ENCODE measurements at regions not wholly inside any gene's neighbourhood (a gene's known extent, or its start where the extent isn't known, plus 50 kb on each side); places are given as distances from the start of the nearest gene placed in this dataset.
"Not testable (repeated sequence)": the region's sequence is repeated elsewhere in the genome, so short reads cannot be mapped to it uniquely, and the experiment has no call there.

DNA sequence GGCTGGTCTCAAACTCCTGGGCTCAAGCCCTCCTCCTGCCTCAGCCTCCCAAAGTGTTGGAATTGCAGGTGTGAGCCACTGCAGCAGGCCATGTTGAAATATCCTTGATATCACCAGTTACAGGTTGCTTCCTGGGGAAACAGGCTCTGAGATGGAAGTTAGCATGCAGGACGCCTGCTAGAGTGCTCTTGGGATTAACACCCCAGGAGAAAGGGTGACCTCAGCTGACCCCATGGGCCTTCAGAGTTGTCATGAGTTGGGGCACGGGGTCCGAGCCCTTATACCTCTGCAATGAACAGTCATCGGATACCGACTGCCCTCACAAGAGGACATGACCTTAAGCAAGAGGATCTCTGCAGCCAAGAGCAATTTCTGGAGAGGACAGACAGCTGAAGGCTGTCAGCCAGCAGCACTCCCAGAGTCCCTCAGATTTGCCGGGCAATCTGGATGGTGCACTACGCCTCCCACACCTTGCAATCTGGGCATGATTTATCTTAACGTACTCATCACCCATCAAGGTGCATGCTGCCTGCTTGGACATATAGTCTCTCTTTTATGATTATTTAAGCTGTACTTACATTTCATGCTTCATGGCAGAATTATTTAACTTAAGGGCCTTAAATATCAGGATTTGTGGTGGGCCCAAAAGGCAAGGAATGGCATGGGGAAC, 134.6 kb downstream of the ADSS2 start:
- intact Hi-C loops (cut with micrococcal nuclease) = no loop called here

DNA sequence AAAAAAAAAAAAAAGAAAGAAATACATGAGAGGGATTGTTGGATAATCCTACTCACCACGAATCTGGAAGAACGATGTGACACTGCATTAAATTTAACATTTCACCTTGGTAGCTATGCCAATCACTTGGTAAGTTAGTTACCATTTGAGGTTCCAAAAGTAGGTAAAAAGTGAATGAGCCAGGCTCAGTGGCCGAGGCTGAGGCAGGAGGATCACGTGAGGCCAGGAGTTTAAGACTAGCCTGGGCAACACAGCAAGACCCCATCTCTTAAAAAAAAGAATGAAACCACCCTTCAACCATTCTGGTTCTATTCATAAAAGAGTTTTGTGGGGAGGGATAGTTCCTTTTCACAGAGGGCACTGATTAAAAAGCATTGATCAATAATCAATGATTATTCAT, 133.6 kb downstream of the ADSS2 start:
- intact Hi-C loops (cut with micrococcal nuclease) = loop anchor here (2.0 kb wide), 1 partner anchor 267 kb away; the partner anchor contains the start of gene ZBTB18

DNA sequence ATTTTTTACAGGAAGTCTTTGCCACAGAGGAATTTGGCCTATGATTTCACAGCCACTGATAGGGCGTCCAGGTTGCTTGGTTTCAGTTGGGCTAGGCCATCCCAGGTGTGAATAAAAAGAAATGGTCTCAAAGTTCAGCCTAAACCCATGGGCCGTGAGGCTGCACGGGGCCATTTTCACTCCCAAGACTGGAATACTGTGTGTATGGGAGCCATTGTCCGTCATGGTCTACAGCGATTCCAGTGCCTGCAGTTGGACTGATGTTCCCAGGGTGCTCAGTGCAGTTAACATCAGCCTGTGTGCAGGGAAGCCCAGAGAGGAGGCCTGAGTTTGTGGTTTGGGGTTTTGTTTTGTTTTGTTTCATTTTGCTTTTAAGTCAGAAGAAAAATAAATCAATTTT, 133.2 kb downstream of the ADSS2 start:
- intact Hi-C loops (cut with micrococcal nuclease) = loop anchor here (2.0 kb wide), 1 partner anchor 268 kb away; the partner anchor contains the start of gene ZBTB18

DNA sequence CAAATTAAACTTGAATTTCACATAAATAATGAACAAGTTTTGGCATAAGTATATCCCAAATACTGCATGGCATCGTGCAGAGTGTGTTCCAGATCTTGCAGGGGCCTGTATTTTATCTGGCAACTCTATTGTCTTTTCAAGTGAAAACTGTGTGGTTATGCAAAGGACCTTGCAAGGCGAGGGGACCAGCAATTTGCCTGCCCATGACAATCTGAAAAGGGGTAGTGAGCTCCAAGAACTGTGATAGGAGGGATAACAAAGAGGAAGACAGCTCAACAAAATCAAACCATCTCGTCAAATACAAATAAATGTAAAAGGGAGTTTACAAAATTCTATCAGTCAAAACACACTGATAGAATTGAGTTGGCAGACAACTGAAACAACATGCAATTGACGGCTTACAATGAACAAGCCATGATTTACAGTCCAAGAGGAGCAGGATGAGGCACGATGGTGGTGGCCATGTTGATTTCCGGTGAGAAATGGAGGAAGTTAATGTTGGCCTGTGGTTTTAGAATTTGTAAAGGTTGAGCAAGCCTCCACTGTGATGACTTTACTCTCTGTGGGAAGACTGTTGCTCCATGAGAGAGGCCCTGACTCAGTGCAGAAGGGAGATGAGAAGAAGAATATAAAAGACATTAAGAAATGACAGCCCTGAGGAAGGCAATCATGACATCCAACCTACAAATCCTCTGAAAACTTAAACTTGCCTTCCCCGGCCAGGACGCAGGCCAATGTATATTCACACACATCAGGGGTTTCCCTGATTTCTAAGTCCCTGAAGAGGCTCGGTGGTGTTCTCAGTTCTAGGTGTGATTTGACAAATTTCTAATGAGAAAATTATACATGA, 132.2 kb downstream of the ADSS2 start:
- intact Hi-C loops (cut with micrococcal nuclease) = loop anchor here (1.0 to 10.0 kb wide), 6 partner anchors 20 to 725 kb away; partner anchors contain the start of genes COX20, DESI2 and ZBTB18

DNA sequence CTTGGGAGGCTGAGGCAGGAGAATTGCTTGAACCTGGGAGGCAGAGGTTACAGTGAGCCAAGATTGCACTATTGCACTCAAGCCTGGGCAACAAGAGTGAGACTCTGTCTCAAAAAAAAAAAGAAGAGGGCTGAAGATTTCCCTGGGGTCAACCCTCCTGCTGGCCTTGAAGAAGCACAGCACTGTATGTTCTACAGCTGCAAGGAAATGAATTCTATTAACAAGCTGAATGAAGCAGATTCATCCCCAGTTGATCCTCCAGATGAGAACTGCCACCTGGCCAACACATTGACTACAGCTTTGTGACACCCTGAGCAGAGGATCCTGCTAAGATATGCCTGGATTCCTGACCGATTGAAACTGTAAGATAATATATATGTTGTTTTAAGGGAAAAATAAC, 129.5 kb downstream of the ADSS2 start:
- intact Hi-C loops (cut with micrococcal nuclease) = loop anchor here (2.0 to 10.0 kb wide), 4 partner anchors 17 to 727 kb away; partner anchors contain the start of genes COX20 and DESI2

DNA sequence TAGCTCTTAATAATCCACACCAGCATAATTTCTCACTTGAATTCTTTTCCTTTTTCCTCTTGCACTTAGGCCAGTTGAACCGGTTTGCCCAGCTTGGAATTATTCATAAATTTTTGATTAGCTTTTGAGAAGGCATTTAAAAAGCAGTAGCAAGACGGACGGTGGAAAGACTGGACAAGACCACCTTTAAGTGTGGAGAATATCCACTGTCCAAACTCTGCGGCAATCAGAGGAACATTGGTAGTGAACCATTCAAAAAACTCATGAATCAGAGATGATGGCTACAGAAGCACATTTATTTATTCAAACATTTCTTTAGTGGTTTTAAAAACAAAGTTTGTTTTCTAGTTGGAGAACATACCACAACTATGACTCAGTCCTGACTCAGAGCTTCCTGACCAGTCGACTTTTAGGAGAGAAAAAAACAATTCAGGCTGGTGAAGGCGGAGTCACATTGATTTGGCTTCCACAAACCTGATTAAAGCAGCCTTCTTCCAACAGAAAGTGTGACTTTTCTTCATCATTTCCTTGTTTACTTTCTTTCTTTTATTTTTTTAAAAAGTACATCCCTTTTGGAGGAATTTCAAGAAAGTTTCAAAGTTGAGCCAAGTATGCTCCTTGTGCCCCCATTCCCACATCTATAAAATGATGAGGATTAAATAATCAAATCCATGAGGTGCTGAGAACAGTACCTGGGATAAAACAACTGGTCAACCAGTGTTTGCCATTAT, 128.8 kb downstream of the ADSS2 start:
- intact Hi-C loops (cut with micrococcal nuclease) = loop anchor here (1.0 to 10.0 kb wide), 5 partner anchors 16 to 728 kb away; partner anchors contain the start of genes COX20 and DESI2

DNA sequence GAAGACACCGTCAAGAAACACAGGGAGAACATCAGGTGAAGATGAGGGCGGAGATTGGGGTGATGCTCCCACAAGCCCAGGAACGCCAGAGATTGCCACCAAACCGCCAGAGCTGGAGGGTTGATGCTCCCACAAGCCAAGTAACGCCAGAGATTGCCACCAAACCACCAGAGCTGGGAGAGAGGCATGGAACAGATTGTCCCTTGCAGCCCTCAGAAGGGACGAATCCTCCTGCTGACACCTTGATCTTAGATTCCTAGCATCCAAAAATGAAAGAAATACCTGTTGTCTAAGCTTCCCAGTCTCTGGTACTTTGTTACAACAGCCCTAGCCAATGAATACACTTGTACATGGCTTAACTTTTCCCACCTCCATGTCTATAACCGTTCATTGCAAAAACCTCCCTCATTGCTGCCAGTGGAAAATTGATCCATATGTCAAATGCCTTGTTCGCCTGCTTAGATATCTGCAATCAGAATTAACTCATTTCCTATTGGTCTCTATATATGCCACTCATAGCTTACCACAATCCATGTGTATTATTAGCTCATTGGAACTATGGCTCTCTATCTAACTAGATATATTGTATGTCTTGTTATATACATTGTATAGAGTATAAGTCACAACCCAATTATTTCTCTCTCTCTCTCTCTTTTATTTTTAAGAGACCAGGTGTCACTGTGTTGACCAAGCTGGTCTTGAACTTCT, 127.4 kb downstream of the ADSS2 start:
- intact Hi-C loops (cut with micrococcal nuclease) = loop anchor here (10.0 kb wide), 3 partner anchors 330 to 730 kb away; partner anchors contain the start of genes COX20 and DESI2

DNA sequence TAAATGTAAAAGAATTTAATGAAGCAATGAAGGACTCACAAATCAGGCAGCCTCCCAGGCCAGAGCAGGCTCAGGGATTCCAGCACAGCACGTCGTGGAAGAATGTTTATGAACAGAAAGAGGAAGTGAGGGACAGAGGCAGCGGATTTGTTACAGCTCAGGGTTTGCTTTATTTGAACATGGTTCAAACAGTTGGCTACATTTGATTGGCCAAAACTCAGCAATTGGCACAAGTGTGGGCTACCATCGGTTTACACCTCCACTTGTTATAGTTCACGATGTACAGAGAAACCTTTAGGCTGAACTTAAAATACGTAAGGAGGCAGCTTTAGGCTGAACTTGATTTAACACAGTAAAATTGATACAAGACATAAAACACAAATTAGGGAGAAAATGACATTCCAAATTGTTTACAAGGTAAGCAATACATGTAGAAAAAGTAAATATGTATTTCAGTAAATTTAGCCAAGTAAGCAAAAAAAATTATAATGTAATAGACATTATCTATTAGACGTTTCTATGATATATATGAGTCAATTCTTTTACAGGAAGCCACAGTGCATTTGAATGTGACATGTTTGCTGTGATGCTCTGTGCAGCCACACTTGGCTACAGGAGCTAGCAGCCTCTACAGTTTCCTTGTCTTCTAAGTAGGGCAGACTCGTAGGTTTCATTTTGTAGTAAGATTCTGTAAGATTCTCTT, 126.5 kb downstream of the ADSS2 start:
- intact Hi-C loops (cut with micrococcal nuclease) = loop anchor here (1.0 to 10.0 kb wide), 4 partner anchors 125 to 730 kb away; partner anchors contain the start of genes COX20 and DESI2

DNA sequence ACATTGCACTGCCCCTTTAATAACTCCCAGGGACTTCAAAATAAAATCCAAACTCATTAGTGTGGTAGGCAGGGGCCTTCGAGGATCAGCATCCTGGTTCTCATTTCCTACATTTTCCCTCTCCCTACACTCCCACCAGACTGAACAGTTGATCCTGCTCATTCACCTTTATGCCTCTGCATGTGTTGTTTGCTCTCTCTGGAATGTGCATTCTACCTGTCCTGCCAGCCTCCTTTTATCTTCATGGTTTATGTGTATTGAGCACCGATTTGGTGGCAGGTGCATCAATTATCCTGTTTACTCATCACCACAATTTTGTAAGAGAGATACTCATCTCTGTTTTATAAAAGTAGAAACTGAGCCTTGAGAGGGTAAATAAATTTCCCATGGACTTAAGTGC, 125.0 kb downstream of the ADSS2 start:
- intact Hi-C loops (cut with micrococcal nuclease) = loop anchor here (10.0 kb wide), 3 partner anchors 328 to 732 kb away; partner anchors contain the start of genes COX20 and DESI2

DNA sequence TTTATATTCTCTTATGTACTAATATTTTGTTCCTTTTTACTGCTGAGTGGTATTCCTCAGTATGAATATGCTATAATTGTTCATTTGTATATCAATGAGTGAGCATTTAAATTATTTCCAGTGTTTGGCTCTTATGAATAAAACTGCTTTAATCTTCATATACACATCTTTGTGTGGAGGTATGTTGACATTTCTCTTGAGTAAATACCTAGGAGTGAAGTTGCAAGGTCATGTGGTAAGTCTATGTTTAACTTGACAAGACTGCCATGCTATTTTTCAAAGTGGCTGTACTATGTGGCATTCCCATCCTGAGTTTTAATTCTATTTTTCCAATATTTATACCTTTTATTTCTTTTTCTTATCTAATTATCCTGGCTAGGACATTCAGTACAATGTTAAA, 124.2 kb downstream of the ADSS2 start:
- intact Hi-C loops (cut with micrococcal nuclease) = loop anchor here (10.0 kb wide), 3 partner anchors 327 to 733 kb away; partner anchors contain the start of genes COX20 and DESI2

DNA sequence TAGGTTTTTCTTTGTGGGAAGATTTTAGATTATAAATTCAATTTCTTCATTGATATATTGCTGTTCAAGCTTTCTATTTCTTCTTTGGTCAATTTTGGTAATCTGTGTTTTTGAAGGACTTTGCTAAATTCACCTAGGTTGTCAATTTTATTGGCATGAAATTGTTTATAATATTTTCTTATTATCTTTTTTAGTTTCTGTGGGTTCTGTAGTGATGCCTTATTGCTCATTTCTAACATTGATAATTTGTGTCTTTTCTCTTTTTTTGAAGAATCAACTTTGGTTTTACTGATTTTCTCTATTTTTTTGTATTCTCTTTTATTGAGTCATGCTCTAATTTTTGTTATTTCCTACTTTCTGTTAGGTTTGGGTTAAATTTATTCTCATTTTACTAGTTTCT, 123.2 kb downstream of the ADSS2 start:
- intact Hi-C loops (cut with micrococcal nuclease) = loop anchor here (10.0 kb wide), 3 partner anchors 326 to 734 kb away; partner anchors contain the start of genes COX20 and DESI2

DNA sequence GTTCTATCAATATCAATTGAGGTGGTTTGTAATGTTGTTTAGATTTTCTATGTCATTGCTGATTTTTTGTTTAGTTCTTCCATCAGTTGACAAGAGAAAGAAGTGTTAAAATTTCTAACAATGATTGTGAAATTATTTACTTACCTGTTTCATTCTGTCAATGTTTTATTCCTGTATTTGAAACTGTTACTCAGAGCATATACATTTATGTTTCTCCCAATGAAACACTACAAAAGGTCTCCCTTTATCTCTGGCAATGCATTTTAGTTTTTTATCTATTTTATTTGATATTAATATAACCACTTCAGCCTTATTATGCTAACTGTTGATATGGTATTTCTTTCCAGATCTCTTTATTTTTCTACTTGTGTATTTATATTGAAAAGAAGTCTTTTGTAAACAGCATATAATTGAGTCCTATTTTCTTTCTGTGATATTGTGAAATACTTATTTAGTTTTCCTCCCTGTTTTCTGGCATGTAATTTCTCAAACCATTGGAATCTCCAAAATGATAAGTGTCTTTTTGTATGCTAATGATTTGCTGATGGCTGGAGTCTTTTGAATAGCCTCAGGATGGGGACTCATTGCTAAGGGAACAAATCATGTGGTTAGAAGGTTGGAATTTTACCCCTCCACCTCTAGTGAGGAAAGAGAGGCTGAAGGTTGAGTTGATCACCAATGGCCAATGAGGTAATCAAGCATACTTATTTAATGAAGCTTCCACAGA, 122.0 kb downstream of the ADSS2 start:
- intact Hi-C loops (cut with micrococcal nuclease) = loop anchor here (10.0 kb wide), 3 partner anchors 325 to 735 kb away; partner anchors contain the start of genes COX20 and DESI2

DNA sequence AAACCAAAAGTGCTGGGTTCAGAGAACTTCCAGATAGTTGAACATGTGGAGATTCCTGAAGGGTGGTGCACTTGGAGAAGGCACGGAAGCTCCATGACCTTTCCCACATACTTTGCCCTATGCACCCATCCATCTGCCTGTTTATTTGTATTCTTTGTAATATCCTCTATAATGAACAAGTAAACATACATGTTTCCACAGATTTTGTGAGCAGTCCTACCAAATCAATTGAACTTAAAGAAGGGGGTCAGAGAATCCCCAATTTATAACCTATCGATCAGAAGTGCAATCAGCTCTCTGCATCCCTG, 121.4 kb downstream of the ADSS2 start:
- intact Hi-C loops (cut with micrococcal nuclease) = no loop called here

DNA sequence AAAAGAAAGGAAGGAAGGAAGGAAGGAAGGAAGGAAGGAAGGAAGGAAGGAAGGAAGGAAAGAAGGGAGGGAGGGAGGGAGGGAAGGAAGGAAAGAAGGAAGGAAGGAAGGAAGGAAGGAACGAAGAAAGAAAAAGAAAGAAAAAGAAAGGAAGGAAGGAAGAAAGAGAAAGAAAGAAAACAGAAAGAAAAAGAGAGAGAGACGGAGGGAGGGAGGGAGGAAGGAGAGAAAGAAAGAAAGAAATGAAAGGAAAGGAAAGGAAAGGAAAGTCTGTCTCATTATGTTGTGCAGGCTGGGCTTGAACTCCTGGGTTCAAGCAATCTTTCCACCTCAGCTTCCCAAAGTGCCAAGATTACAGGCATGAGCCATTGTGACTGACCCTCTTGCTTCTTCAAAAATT, 118.9 kb downstream of the ADSS2 start:
- intact Hi-C loops (cut with micrococcal nuclease) = not testable (repeated sequence)

DNA sequence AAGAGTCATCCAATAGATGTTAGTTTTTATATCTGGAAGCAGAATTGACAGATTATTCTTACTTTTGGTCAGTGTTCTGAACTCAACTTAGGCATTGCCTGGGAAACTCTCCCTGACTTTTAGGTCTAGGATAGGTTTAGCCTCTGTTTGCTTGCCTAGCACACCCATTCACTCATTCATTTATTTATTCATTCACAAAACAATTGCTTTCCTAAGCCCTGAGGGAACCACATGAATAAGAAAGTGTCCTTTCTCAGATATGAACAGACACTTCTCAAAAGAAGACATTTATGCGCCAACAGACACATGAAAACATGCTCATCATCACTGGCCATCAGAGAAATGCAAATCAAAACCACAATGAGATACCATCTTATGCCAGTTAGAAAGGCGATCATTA, 117.4 kb downstream of the ADSS2 start:
- intact Hi-C loops (cut with micrococcal nuclease) = not testable (repeated sequence)

DNA sequence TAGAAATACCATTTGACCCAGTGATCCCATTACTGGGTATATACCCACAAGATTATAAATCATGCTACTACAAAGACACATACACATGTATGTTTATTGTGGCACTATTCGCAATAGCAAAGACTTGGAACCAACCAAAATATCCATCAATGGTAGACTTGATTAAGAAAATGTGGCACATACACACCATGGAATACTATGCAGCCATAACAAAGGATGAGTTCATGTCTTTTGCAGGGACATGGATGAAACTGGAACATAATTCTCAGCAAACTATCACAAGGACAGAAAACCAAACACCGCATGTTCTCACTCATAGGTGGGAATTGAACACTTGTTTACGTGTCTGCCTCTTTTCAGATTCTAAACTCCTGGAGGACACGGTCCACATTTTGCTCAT, 116.9 kb downstream of the ADSS2 start:
- intact Hi-C loops (cut with micrococcal nuclease) = not testable (repeated sequence)

DNA sequence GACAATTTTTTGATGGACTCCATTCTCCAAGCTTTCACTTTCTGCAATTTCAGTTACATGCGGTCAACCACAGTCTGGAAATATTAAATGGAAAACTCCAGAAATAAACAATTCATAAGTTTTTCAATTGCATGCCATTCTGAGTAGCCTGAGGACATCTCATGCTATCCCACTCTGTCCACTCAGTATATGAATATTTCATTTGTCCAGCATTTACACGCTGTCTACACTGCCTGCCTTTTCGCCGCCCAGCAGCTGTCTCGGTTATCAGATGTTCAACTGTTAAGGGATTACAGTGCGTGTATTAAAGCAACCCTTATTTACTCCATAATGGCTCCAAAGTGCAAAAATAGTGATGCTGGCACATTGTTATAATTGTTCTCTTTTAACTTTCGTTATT, 116.3 kb downstream of the ADSS2 start:
- intact Hi-C loops (cut with micrococcal nuclease) = no loop called here

DNA sequence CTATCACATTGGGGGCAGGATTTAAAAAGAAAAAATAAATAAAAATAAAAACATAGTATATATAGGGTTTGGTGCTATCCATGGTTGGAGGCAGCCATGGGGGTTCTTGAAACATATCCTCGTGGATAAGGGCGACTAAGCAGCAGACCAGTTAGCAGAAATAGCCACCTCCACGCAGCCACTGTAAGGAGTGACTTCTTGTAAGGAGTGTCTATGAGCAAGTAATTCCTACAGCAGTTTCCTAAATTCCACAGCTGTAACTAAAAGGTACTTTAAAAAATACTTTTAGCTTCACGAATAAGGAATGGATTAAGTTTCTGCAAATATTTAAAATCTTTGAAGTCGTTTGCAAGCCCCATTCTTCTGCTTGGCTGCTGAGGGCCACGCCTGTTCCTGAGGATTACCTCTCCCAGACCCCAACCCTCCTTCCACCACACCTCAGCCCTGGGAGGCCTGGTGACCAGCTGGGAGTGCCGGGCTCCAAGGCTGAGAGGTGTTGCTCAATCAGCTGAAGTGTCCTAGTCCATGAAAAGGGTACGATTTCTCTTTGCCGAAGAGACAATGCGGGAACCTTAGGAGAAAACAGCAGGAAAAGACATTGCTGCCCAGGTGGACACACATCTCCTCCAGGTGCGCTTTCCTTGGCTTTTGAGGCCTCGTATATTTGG, 115.3 kb downstream of the ADSS2 start:
- intact Hi-C loops (cut with micrococcal nuclease) = no loop called here

DNA sequence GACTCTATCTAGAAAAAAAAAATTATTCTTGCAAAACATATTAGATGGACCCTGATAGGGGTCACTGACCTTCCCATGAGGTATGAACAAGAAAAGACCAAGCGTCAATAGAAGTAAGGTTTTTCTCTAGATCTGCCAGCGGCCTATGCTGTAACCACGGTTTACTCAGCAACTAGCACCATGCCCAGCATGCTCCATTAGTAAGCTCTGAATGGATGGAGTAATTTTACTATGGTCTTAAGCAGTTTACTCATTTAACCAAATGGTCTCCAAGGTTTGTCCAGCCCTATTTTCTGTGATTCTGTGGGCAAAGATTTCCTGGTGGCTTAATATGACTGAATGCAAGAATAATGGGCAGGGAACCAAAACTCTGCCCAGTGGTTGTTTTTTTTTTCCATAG, 113.9 kb downstream of the ADSS2 start:
- intact Hi-C loops (cut with micrococcal nuclease) = loop anchor here (2.0 kb wide), 1 partner anchor 15 kb away; no protein-coding TSS in a partner anchor
